ENCODE measurements at regions not wholly inside any gene's neighbourhood (a gene's known extent, or its start where the extent isn't known, plus 50 kb on each side); places are given as distances from the start of the nearest gene placed in this dataset.

DNA sequence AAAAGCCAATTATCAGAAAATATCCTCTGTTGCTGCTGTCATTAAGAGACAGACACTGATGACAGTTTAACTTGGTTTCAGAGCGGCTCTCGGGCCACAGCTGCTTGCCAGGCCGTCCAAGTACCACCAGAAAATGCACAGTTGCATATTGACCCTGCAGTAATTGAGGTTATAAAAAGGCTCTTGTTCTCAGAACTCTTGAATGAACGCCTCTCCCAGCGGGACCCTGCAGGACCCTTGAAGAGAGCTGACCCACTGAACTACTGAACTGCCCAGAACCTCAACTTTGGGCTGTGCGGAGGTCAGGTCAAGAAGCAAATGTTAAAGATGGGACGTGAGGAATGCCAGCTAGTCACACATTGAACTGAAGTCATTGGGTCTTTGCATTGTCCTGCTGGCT is 1559.0 kb upstream of the SLC10A2 start:
- Histone ChIP-seq H2BK20ac (ENCODE audit: low read depth, low read length) (no peak overlapping the region), H3K56ac (ENCODE audit: extremely low read depth, insufficient read depth, low read length) (no peak overlapping the region), H3K4me2 (ENCODE audit: low read depth, low read length) (no peak overlapping the region), H4K20me1 (ENCODE audit: insufficient read depth, low read length) (no peaks in the 10 kb centered on the region), H3K9me1 (ENCODE audit: insufficient read depth, low read length) (no peaks in the 10 kb centered on the region), H2AK5ac (ENCODE audit: low read depth, low read length) (no peak overlapping the region), H3K4me3 (ENCODE audit: insufficient read depth, low read depth, low read length) (no peak overlapping the region), H3K14ac (replicated peaks; ENCODE audit: low read depth, low read length) (no peak overlapping the region), H3K23ac (ENCODE audit: low read depth, low read length) (no peak overlapping the region), H3K4me1 (ENCODE audit: control insufficient read depth, insufficient read depth, low read length) (no peaks in the 10 kb centered on the region), H3K79me1 (ENCODE audit: low read depth in 1 of 2, low read length in 2 of 2) (no peaks in the 10 kb centered on the region), H3K27me3 (ENCODE audit: control insufficient read depth, insufficient read depth, low read length) (no peaks in the 10 kb centered on the region), H3K9me3 (ENCODE audit: control insufficient read depth, insufficient read depth, low read length) (no peaks in the 10 kb centered on the region), H2AFZ (replicated peaks; ENCODE audit: low read length, poor library complexity) (no peak overlapping the region), H4K8ac (ENCODE audit: low read depth in 2 of 2, low read length in 2 of 2) (no peak overlapping the region), H4K91ac (ENCODE audit: insufficient read depth, low read depth, low read length) (no peak overlapping the region), H2BK15ac (ENCODE audit: low read depth, low read length) (no peak overlapping the region), H3K9ac (ENCODE audit: low read depth, low read length) (no peak overlapping the region), H3K36me3 (ENCODE audit: control insufficient read depth, insufficient read depth, low read length) (no peaks in the 10 kb centered on the region), H3K27ac (ENCODE audit: insufficient read depth, low read length) (no peak overlapping the region), H4K5ac (ENCODE audit: low read depth, low read length) (no peak overlapping the region), H2BK5ac (ENCODE audit: low read depth, low read length, poor library complexity, severe bottlenecking) (no peak overlapping the region), H2AK9ac (replicated peaks; ENCODE audit: low read depth, low read length, poor library complexity) (no peak overlapping the region), H3K18ac (ENCODE audit: low read depth, low read length) (no peak overlapping the region), H2BK120ac (ENCODE audit: low read depth, low read length) (no peak overlapping the region), H3K4ac (ENCODE audit: low read depth, low read length) (no peak overlapping the region)
- dilution Hi-C loops (cut with HindIII; ENCODE audit: low sequenced_read_pairs, unreplicated experiment) (no loop called here), in situ Hi-C loops (cut with MboI; ENCODE audit: low sequenced_read_pairs) (no loop called here), intact Hi-C loops (cut with micrococcal nuclease) (no loop called here)
- no TSS peak for BruUV-seq (replicated peaks)
- POLR2A ChIA-PET (ENCODE audit: unreplicated experiment), result no interaction called here
- TF ChIP-seq, protein P1, sequence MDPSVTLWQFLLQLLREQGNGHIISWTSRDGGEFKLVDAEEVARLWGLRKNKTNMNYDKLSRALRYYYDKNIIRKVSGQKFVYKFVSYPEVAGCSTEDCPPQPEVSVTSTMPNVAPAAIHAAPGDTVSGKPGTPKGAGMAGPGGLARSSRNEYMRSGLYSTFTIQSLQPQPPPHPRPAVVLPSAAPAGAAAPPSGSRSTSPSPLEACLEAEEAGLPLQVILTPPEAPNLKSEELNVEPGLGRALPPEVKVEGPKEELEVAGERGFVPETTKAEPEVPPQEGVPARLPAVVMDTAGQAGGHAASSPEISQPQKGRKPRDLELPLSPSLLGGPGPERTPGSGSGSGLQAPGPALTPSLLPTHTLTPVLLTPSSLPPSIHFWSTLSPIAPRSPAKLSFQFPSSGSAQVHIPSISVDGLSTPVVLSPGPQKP (IDR thresholded peaks at IDR 0.05; ENCODE audit: borderline replicate concordance, low read depth, low read length), result no peak
- TF ChIP-seq MXI1 (IDR thresholded peaks at IDR 0.05; ENCODE audit: borderline replicate concordance, low read depth, low read length), result no peak
- no peak for TF ChIP-seq POLR2A (IDR thresholded peaks at IDR 0.05; ENCODE audit: low read depth, low read length)
- no peak for TF ChIP-seq NFE2L2 (IDR thresholded peaks at IDR 0.05; ENCODE audit: low read depth, low read length)
- TF ChIP-seq CHD1 (IDR thresholded peaks at IDR 0.05; ENCODE audit: low read depth, low read length), result no peak
- TF ChIP-seq BHLHE40 (IDR thresholded peaks at IDR 0.05; ENCODE audit: low read depth, low read length), result no peak
- TF ChIP-seq MAZ (IDR thresholded peaks at IDR 0.05; ENCODE audit: borderline replicate concordance, low read depth, low read length), result no peak
- TF ChIP-seq RAD21 (IDR thresholded peaks at IDR 0.05; ENCODE audit: low read length), result no peak
- TF ChIP-seq CTCF (conservative IDR thresholded peaks at IDR 0.05; ENCODE audit: low read depth, low read length), result no peak
- no peak for TF ChIP-seq RCOR1 (IDR thresholded peaks at IDR 0.05; ENCODE audit: insufficient replicate concordance, low read length)
- no peak for TF ChIP-seq FOS (IDR thresholded peaks at IDR 0.05; ENCODE audit: low read depth, low read length)
- TF ChIP-seq RFX5 (IDR thresholded peaks at IDR 0.05; ENCODE audit: low read depth, low read length), result no peak
- TF ChIP-seq MAFK (IDR thresholded peaks at IDR 0.05; ENCODE audit: low read depth, low read length), result no peak
- TF ChIP-seq SMC3 (IDR thresholded peaks at IDR 0.05; ENCODE audit: low read depth, low read length), result no peak
- no peak for TF ChIP-seq USF2 (IDR thresholded peaks at IDR 0.05; ENCODE audit: low read depth, low read length)
- TF ChIP-seq CEBPB (IDR thresholded peaks at IDR 0.05; ENCODE audit: low read depth, low read length), result no peak
- no peak for ATAC-seq (ENCODE audit: low read depth)
- 67% methylated on average over 2 of the region's 7 CpGs; no CpG with 5 or more reads in 1 of the 2 experiments for WGBS, 2 experiments (ENCODE audit: extremely low coverage in 2 of 2, insufficient read length in 1 of 2)
- CTCF ChIA-PET, result no interaction called here
- DNase-seq, result no peak

All from IMR-90 (cell line).